ENCODE measurements at regions not wholly inside any gene's neighbourhood (a gene's known extent, or its start where the extent isn't known, plus 50 kb on each side); places are given as distances from the start of the nearest gene placed in this dataset.

DNA sequence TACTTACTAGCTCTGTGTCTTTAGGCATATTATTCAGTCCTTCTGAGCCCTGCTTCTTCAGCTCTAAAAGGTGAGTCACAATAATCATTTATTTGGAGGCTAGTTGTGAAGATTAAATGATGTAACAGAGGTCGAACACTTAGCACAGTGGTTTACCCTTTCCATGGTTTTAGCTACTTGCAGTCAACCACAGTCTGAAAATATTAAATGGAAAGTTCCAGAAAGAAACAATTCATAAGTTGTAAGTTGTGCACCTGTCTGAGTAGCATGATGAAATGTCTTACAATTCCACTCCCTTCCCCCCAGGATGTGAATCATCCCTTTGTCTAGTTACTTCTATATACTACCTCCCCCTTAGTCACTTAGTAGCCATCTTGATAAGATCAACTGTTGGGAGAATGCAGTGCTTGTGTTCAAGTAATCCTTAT is 217.6 kb upstream of the THUMPD2 start:
- no peak for TF ChIP-seq RELA (CRISPR knock-in tag; IDR thresholded peaks at IDR 0.05; ENCODE audit: borderline replicate concordance)
- TF ChIP-seq FOXP1 (CRISPR knock-in tag; IDR thresholded peaks at IDR 0.05; ENCODE audit: borderline replicate concordance) = no peak
- TF ChIP-seq, protein P1, sequence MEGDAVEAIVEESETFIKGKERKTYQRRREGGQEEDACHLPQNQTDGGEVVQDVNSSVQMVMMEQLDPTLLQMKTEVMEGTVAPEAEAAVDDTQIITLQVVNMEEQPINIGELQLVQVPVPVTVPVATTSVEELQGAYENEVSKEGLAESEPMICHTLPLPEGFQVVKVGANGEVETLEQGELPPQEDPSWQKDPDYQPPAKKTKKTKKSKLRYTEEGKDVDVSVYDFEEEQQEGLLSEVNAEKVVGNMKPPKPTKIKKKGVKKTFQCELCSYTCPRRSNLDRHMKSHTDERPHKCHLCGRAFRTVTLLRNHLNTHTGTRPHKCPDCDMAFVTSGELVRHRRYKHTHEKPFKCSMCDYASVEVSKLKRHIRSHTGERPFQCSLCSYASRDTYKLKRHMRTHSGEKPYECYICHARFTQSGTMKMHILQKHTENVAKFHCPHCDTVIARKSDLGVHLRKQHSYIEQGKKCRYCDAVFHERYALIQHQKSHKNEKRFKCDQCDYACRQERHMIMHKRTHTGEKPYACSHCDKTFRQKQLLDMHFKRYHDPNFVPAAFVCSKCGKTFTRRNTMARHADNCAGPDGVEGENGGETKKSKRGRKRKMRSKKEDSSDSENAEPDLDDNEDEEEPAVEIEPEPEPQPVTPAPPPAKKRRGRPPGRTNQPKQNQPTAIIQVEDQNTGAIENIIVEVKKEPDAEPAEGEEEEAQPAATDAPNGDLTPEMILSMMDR (IDR thresholded peaks at IDR 0.05) = no peak
- TF ChIP-seq, protein P2, sequence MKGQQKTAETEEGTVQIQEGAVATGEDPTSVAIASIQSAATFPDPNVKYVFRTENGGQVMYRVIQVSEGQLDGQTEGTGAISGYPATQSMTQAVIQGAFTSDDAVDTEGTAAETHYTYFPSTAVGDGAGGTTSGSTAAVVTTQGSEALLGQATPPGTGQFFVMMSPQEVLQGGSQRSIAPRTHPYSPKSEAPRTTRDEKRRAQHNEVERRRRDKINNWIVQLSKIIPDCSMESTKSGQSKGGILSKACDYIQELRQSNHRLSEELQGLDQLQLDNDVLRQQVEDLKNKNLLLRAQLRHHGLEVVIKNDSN (CRISPR knock-in tag; IDR thresholded peaks at IDR 0.05) = no peak
- TF ChIP-seq CREB1 (CRISPR knock-in tag; IDR thresholded peaks at IDR 0.05) = no peak

Measured in WTC11 (cell line).